Adrenal gland (tissue), 9 donors: ENCODE measurements at regions not wholly inside any gene's neighbourhood (a gene's known extent, or its start where the extent isn't known, plus 50 kb on each side); places are given as distances from the start of the nearest gene placed in this dataset.

Experiments
- DNase-seq, 7 donors: peaks; one replicate each; pipeline ENCODE4 v3.0.0-alpha.2; 2019 to 2020
- H3K27ac ChIP-seq, 5 donors: fragments of 200-600 bp; sonication (generic) in 4 of 5; 1 replicate in 3 of 5; 2 replicates in 2 of 5; pipeline versions ENCODE4 v1.5.1 to v1.8.0; 2016 to 2020; ENCODE audit warnings: mild to moderate bottlenecking in 1 of 5
- H3K27me3 ChIP-seq: fragments of 200-600 bp; 2 replicates; pipeline ENCODE4 v1.8.0; 2021
- H3K36me3 ChIP-seq, 2 donors: fragments of 200-600 bp; replicated peaks in 1 of 2; 1 replicate in 1 of 2; 2 replicates in 1 of 2; pipeline versions ENCODE4 v1.5.1 to v1.8.0; 2018 to 2022
- H3K4me1 ChIP-seq, 2 donors: fragments of 200-600 bp; replicated peaks in 1 of 2; 1 replicate in 1 of 2; 2 replicates in 1 of 2; pipeline versions ENCODE4 v1.5.1 to v1.8.0; 2018 to 2021
- H3K4me3 ChIP-seq, 4 donors: fragments of 200-600 bp; sonication (generic) in 3 of 4; one replicate each; pipeline ENCODE4 v1.5.1; 2016 to 2018
- H3K9me3 ChIP-seq, 3 donors: fragments of 200-600 bp; sonication (generic) in 1 of 3; replicated peaks in 1 of 3; 1 replicate in 2 of 3; 2 replicates in 1 of 3; pipeline versions ENCODE4 v1.5.1 to v1.8.0; 2016 to 2021
- CTCF ChIP-seq, 6 experiments: fragments of 450-650 bp in 4 of 6; fragments of 200-600 bp in 2 of 6; sonication (generic) in 1 of 6; IDR thresholded peaks; 1 replicate in 5 of 6; 2 replicates in 1 of 6; pipeline versions ENCODE4 v1.5.1 to v1.8.0; 2016 to 2021; ENCODE audit warnings: antibody characterized with exemption in 6 of 6, mild to moderate bottlenecking in 2 of 6, moderate library complexity in 1 of 6
- POLR2A ChIP-seq, 2 donors: fragments of 450-650 bp; IDR thresholded peaks; one replicate each; pipeline ENCODE4 v1.6.1; 2017; ENCODE audit warnings: antibody characterized with exemption in 2 of 2, mild to moderate bottlenecking in 2 of 2, moderate library complexity in 1 of 2
- WGBS, 4 donors: extraction: QIAGEN DNeasy Blood & Tissue Kit in 2 of 4; methylation state at CpG; one replicate each; pipeline versions ENCODE4 v1.1.5 to v1.1.7; 2013 to 2017; 5-methylcytosine and 5-hydroxymethylcytosine counted together
- intact Hi-C, 2 donors: fragments of 100-400 bp; cut with DNase I; formaldehyde crosslinking; loops; one replicate each; pipeline versions ENCODE4 v1.14.1 to v1.15.0; 2022 to 2023
- donor health status: healthy with polysubstance abuse.
- donor health status: Bipolar disorder and iron deficiency.
- donor health status: DM: yes; HTN: yes; CAD: no.
- donor health status: DM: no; HTN: no; CAD: no.
- donor health status: DM: no; HTN: no; CAD: no.

- intact Hi-C loops = no loop called here
- no peak for DNase-seq
- TF ChIP-seq POLR2A (IDR thresholded peaks at IDR 0.05) (no peak), CTCF (IDR thresholded peaks at IDR 0.05) (no peak)
- no peaks in the 10 kb centered on the region for H3K9me3 ChIP-seq
- no peaks in the 10 kb centered on the region for H3K36me3 ChIP-seq
- WGBS, 4 donors = 54 to 64% (median 58%) methylated on average over 6 of the region's 6 CpGs
- no peaks in the 10 kb centered on the region for H3K27me3 ChIP-seq
- H3K4me3 ChIP-seq = no peak overlapping the region
- H3K27ac ChIP-seq = no peak overlapping the region
- H3K4me1 ChIP-seq = peaks cover 0 to 16% of the 10 kb centered on the region in 2 donors
Observed at GRCh38 chr3:72101494-72101893, 316.5 kb upstream of the PROK2 start.

DNA sequence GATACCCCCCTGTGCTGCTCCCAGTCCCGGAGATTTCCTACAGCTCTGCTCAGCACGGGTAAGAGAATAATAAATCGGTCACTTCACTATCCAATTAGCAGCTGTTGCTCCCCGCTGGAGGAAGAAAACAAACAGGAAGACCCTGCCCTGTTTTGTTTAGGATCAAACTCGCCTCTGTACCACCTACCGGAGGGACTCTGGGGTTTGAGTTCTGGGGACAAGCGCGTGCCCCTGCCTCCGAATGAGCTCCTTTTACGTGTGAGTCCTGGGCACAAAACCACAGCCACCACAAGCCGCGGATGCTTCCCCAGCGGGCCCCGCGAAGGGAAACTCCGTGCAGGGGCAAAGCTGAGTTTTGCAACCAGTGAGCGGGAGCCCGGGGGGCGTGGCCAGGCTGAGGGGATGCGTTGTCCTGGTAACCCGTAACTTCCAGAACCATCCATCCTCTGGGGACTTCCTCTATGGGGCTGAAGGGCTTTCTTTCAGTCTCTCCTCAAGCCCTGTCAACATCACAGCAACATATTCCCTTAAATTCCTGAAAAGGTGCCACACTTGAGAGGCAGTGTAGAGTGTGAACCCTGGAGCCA, 315.7 kb upstream of the PROK2 start:
- Histone ChIP-seq H3K27ac (peak overlapping the region in 2 of 5 donors; percentile 19 to 71), H3K9me3 (no peaks in the 10 kb centered on the region), H3K4me1 (peaks cover 0 to 16% of the 10 kb centered on the region in 2 donors), H3K4me3 (peak overlapping the region in 2 of 4 donors; percentile 10 to 28), H3K27me3 (no peaks in the 10 kb centered on the region), H3K36me3 (no peaks in the 10 kb centered on the region)
- peak; percentile 73 to 90 (median 77) for DNase-seq
- peak in 1 of 2 donors; percentile 44 for TF ChIP-seq POLR2A (IDR thresholded peaks at IDR 0.05)
- no peak for TF ChIP-seq CTCF (IDR thresholded peaks at IDR 0.05)
- WGBS, 4 donors = 4 to 11% (median 8%) methylated on average over 11 to 21 of the region's 21 CpGs
- intact Hi-C loops = no loop called here

- Histone ChIP-seq H3K36me3 (no peaks in the 10 kb centered on the region), H3K4me3 (peak overlapping the region in 1 of 4 donors; percentile 28), H3K9me3 (no peaks in the 10 kb centered on the region), H3K27me3 (no peaks in the 10 kb centered on the region), H3K4me1 (peaks cover 0 to 16% of the 10 kb centered on the region in 2 donors), H3K27ac (peak overlapping the region in 2 of 5 donors; percentile 19 to 71)
- TF ChIP-seq POLR2A (IDR thresholded peaks at IDR 0.05) (no peak), CTCF (IDR thresholded peaks at IDR 0.05) (no peak)
- DNase-seq = peak in 2 of 7 donors; percentile 14 to 66
- intact Hi-C loops = no loop called here
- 56 to 59% (median 58%) methylated on average over 17 of the region's 17 CpGs for WGBS, 4 donors
Observed at GRCh38 chr3:72100080-72100511, 315.1 kb upstream of the PROK2 start.

GRCh38 chr3:72099326-72100079, 314.6 kb upstream of the PROK2 start:
- intact Hi-C loops = no loop called here
- TF ChIP-seq CTCF (IDR thresholded peaks at IDR 0.05) (no peak), POLR2A (IDR thresholded peaks at IDR 0.05) (no peak)
- H3K27me3 ChIP-seq = no peaks in the 10 kb centered on the region
- H3K4me1 ChIP-seq = peaks cover 0 to 16% of the 10 kb centered on the region in 2 donors
- no peak for DNase-seq
- H3K36me3 ChIP-seq = no peaks in the 10 kb centered on the region
- 83 to 90% (median 85%) methylated on average over 13 to 14 of the region's 14 CpGs for WGBS, 4 donors
- H3K9me3 ChIP-seq = no peaks in the 10 kb centered on the region
- no peak overlapping the region for H3K27ac ChIP-seq
- no peak overlapping the region for H3K4me3 ChIP-seq
